HL-60 (cell line): ENCODE measurements at regions not wholly inside any gene's neighbourhood (a gene's known extent, or its start where the extent isn't known, plus 50 kb on each side); places are given as distances from the start of the nearest gene placed in this dataset.

Experiments
- DNase-seq, 2 experiments: peaks; one replicate each; pipeline ENCODE4 v3.0.0-alpha.2; 2010 to 2020; ENCODE audit warnings: low read depth in 1 of 2, low spot score in 1 of 2
- H3K27ac ChIP-seq: fragments of 250-450 bp; sonication (Bioruptor Pico); replicated peaks from 2 replicates; pipeline ENCODE4 v1.5.1; 2020; ENCODE audit warnings: mild to moderate bottlenecking, moderate library complexity
- H3K27me3 ChIP-seq: fragments of 250-450 bp; sonication (Bioruptor Pico); 2 replicates; pipeline ENCODE4 v1.5.1; 2021; ENCODE audit warnings: mild to moderate bottlenecking, moderate library complexity; ENCODE audit not compliant: insufficient read depth, poor library complexity, severe bottlenecking
- H3K4me3 ChIP-seq: replicated peaks from 2 replicates; pipeline ENCODE4 v1.5.1; 2011; ENCODE audit warnings: mild to moderate bottlenecking, control low read depth, low read length; ENCODE audit not compliant: insufficient read depth
- GABPA ChIP-seq: IDR thresholded peaks from 2 replicates; pipeline ENCODE4 v1.6.1; 2012; ENCODE audit warnings: low read depth
- POLR2AphosphoS5 ChIP-seq: IDR thresholded peaks from 2 replicates; pipeline ENCODE4 v1.6.1; 2012; ENCODE audit warnings: low read depth
- SPI1 ChIP-seq: IDR thresholded peaks from 2 replicates; pipeline ENCODE4 v1.6.1; 2012; ENCODE audit warnings: low read depth, mild to moderate bottlenecking, borderline replicate concordance
- TF ChIP-seq, protein P1 (sequence below): IDR thresholded peaks from one replicate; pipeline ENCODE4 v1.5.1; 2011; ENCODE audit warnings: low read length, control low read depth, inconsistent platforms; ENCODE audit not compliant: insufficient read depth
- TF ChIP-seq, protein P2 (sequence below): IDR thresholded peaks from 2 replicates; pipeline ENCODE4 v1.6.1; 2012; ENCODE audit warnings: low read depth; ENCODE audit not compliant: insufficient replicate concordance

GRCh38 chr2:186407611-186408010 lies 78.4 kb upstream of the ZC3H15 start:
- DNase-seq: no peak
- Histone ChIP-seq H3K4me3 (no peak overlapping the region), H3K27me3 (no peaks in the 10 kb centered on the region), H3K27ac (no peak overlapping the region)
- no peak for TF ChIP-seq SPI1
- TF ChIP-seq POLR2AphosphoS5: no peak
- TF ChIP-seq GABPA: no peak
- TF ChIP-seq, protein P1, sequence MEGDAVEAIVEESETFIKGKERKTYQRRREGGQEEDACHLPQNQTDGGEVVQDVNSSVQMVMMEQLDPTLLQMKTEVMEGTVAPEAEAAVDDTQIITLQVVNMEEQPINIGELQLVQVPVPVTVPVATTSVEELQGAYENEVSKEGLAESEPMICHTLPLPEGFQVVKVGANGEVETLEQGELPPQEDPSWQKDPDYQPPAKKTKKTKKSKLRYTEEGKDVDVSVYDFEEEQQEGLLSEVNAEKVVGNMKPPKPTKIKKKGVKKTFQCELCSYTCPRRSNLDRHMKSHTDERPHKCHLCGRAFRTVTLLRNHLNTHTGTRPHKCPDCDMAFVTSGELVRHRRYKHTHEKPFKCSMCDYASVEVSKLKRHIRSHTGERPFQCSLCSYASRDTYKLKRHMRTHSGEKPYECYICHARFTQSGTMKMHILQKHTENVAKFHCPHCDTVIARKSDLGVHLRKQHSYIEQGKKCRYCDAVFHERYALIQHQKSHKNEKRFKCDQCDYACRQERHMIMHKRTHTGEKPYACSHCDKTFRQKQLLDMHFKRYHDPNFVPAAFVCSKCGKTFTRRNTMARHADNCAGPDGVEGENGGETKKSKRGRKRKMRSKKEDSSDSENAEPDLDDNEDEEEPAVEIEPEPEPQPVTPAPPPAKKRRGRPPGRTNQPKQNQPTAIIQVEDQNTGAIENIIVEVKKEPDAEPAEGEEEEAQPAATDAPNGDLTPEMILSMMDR: no peak
- TF ChIP-seq, protein P2, sequence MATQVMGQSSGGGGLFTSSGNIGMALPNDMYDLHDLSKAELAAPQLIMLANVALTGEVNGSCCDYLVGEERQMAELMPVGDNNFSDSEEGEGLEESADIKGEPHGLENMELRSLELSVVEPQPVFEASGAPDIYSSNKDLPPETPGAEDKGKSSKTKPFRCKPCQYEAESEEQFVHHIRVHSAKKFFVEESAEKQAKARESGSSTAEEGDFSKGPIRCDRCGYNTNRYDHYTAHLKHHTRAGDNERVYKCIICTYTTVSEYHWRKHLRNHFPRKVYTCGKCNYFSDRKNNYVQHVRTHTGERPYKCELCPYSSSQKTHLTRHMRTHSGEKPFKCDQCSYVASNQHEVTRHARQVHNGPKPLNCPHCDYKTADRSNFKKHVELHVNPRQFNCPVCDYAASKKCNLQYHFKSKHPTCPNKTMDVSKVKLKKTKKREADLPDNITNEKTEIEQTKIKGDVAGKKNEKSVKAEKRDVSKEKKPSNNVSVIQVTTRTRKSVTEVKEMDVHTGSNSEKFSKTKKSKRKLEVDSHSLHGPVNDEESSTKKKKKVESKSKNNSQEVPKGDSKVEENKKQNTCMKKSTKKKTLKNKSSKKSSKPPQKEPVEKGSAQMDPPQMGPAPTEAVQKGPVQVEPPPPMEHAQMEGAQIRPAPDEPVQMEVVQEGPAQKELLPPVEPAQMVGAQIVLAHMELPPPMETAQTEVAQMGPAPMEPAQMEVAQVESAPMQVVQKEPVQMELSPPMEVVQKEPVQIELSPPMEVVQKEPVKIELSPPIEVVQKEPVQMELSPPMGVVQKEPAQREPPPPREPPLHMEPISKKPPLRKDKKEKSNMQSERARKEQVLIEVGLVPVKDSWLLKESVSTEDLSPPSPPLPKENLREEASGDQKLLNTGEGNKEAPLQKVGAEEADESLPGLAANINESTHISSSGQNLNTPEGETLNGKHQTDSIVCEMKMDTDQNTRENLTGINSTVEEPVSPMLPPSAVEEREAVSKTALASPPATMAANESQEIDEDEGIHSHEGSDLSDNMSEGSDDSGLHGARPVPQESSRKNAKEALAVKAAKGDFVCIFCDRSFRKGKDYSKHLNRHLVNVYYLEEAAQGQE: no peak

- Histone ChIP-seq H3K27ac (no peak overlapping the region), H3K27me3 (no peaks in the 10 kb centered on the region), H3K4me3 (no peak overlapping the region)
- TF ChIP-seq SPI1: no peak
- no peak for TF ChIP-seq GABPA
- TF ChIP-seq, protein P1: no peak
- no peak for TF ChIP-seq POLR2AphosphoS5
- TF ChIP-seq, protein P2: no peak
- no peak for DNase-seq
Observed at GRCh38 chr2:186410802-186411201, 75.3 kb upstream of the ZC3H15 start.

GRCh38 chr2:186422226-186422625 lies 63.8 kb upstream of the ZC3H15 start:
- DNase-seq: peak in 1 of 2 experiments; percentile 21
- no peak for TF ChIP-seq SPI1
- TF ChIP-seq, protein P1: no peak

DNA sequence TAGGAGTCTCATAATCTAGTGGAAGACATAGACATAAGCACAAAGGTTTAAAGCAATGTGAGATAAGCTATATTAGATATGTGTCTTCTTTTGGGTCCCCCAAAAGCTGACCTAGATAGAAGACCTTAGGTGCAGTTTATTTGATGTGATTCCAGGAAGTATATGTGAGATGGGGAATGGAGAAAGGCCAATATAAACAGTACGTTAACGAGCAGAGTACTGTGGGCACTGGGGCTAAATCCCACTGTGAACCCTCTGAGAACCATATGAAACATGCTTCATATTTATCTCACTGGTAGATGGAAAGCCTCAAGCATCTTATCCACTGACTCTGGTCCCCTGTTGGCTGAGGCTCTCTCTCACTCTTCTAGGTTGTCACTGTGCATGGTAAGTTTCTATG lies 62.6 kb upstream of the ZC3H15 start:
- no peak overlapping the region for H3K4me3 ChIP-seq
- no peaks in the 10 kb centered on the region for H3K27me3 ChIP-seq
- no peak for TF ChIP-seq POLR2AphosphoS5
- TF ChIP-seq, protein P2: no peak
- TF ChIP-seq, protein P1: no peak
- TF ChIP-seq SPI1: no peak
- TF ChIP-seq GABPA: no peak
- DNase-seq: no peak
- no peak overlapping the region for H3K27ac ChIP-seq

More at GRCh38 chr2:186422226-186422625, 63.8 kb upstream of the ZC3H15 start:
- Histone ChIP-seq H3K27ac (no peak overlapping the region), H3K27me3 (no peaks in the 10 kb centered on the region), H3K4me3 (no peak overlapping the region)
